Fibroblast of lung (primary cell): ENCODE measurements at regions not wholly inside any gene's neighbourhood (a gene's known extent, or its start where the extent isn't known, plus 50 kb on each side); places are given as distances from the start of the nearest gene placed in this dataset.

Source experiments
- DNase-seq, 2 donors: peaks; one replicate each; pipeline versions ENCODE4 v3.0.0 to v3.0.0-alpha.2; 2010; ENCODE audit warnings: low read depth in 2 of 2
- H2AFZ ChIP-seq: 2 replicates; pipeline ENCODE4 v1.5.1; 2012; ENCODE audit warnings: low read length, control low read depth, inconsistent platforms
- H3K27ac ChIP-seq: 2 replicates; pipeline ENCODE4 v1.5.1; 2011; ENCODE audit warnings: low read length, control low read depth; ENCODE audit not compliant: insufficient read depth
- H3K27me3 ChIP-seq: 2 replicates; pipeline ENCODE4 v1.5.1; 2011; ENCODE audit warnings: mild to moderate bottlenecking, low read length; ENCODE audit not compliant: control insufficient read depth, insufficient read depth
- H3K36me3 ChIP-seq: 2 replicates; pipeline ENCODE4 v1.5.1; 2011; ENCODE audit warnings: low read length; ENCODE audit not compliant: control insufficient read depth, insufficient read depth
- H3K4me1 ChIP-seq: 2 replicates; pipeline ENCODE4 v1.5.1; 2011; ENCODE audit warnings: low read length; ENCODE audit not compliant: control insufficient read depth, insufficient read depth; ENCODE audit errors: extremely low read depth
- H3K4me2 ChIP-seq: 2 replicates; pipeline ENCODE4 v1.5.1; 2011; ENCODE audit warnings: low read length, control low read depth; ENCODE audit not compliant: insufficient read depth; ENCODE audit errors: extremely low read depth
- H3K4me3 ChIP-seq, 4 experiments: fragments of 200-600 bp in 1 of 4; sonication (generic) in 1 of 4; replicated peaks in 1 of 4; 2 replicates each; pipeline ENCODE4 v1.5.1; 2011 to 2016; ENCODE audit warnings: low read length in 4 of 4, low read depth in 3 of 4, mild to moderate bottlenecking in 3 of 4, control low read depth in 2 of 4, inconsistent platforms in 1 of 4, mixed read lengths in 1 of 4; ENCODE audit not compliant: insufficient read depth in 1 of 4; ENCODE audit errors: control extremely low read depth in 1 of 4
- H3K79me2 ChIP-seq: 2 replicates; pipeline ENCODE4 v1.5.1; 2012; ENCODE audit warnings: mild to moderate bottlenecking, low read length, inconsistent platforms; ENCODE audit not compliant: control insufficient read depth, insufficient read depth
- H3K9ac ChIP-seq: 2 replicates; pipeline ENCODE4 v1.5.1; 2011; ENCODE audit warnings: mild to moderate bottlenecking, low read length, control low read depth; ENCODE audit not compliant: insufficient read depth
- H3K9me3 ChIP-seq: 2 replicates; pipeline ENCODE4 v1.5.1; 2012; ENCODE audit warnings: low read depth, low read length; ENCODE audit not compliant: control insufficient read depth, insufficient read depth
- H4K20me1 ChIP-seq: 2 replicates; pipeline ENCODE4 v1.5.1; 2011; ENCODE audit warnings: low read length; ENCODE audit not compliant: control insufficient read depth, insufficient read depth; ENCODE audit errors: extremely low read depth
- EZH2 ChIP-seq: IDR thresholded peaks from 2 replicates; pipeline ENCODE4 v1.5.1; 2012; ENCODE audit warnings: low read length, control low read depth, mild to moderate bottlenecking; ENCODE audit errors: missing control alignments
- TF ChIP-seq, protein P1 (sequence below), 2 donors: IDR thresholded peaks in 1 of 2; conservative IDR thresholded peaks in 1 of 2; 1 replicate in 1 of 2; 2 replicates in 1 of 2; pipeline ENCODE4 v1.5.1; 2011 to 2012; ENCODE audit warnings: low read length in 2 of 2, control low read depth in 1 of 2, inconsistent platforms in 1 of 2, low read depth in 1 of 2, mild to moderate bottlenecking in 1 of 2

- Histone ChIP-seq H3K9ac (no peak overlapping the region), H4K20me1 (no peaks in the 10 kb centered on the region), H3K4me1 (peaks cover 7% of the 10 kb centered on the region), H2AFZ (no peak overlapping the region), H3K27ac (no peak overlapping the region), H3K36me3 (no peaks in the 10 kb centered on the region), H3K9me3 (no peaks in the 10 kb centered on the region), H3K27me3 (no peaks in the 10 kb centered on the region), H3K4me2 (no peak overlapping the region), H3K79me2 (no peaks in the 10 kb centered on the region), H3K4me3 (no peak overlapping the region)
- peak; percentile 91 to 94 for DNase-seq
- no peak for TF ChIP-seq EZH2
- TF ChIP-seq, protein P1, sequence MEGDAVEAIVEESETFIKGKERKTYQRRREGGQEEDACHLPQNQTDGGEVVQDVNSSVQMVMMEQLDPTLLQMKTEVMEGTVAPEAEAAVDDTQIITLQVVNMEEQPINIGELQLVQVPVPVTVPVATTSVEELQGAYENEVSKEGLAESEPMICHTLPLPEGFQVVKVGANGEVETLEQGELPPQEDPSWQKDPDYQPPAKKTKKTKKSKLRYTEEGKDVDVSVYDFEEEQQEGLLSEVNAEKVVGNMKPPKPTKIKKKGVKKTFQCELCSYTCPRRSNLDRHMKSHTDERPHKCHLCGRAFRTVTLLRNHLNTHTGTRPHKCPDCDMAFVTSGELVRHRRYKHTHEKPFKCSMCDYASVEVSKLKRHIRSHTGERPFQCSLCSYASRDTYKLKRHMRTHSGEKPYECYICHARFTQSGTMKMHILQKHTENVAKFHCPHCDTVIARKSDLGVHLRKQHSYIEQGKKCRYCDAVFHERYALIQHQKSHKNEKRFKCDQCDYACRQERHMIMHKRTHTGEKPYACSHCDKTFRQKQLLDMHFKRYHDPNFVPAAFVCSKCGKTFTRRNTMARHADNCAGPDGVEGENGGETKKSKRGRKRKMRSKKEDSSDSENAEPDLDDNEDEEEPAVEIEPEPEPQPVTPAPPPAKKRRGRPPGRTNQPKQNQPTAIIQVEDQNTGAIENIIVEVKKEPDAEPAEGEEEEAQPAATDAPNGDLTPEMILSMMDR (conservative IDR thresholded peaks at IDR 0.05 in 1 of 2, IDR thresholded peaks at IDR 0.05 in 1 of 2; ENCODE audit: low read depth in 1 of 2, low read length in 2 of 2) = no peak
These were observed 217.6 kb upstream of the KCNJ16 start for GRCh38 chr17:69857412-69857835.

GRCh38 chr17:69858460-69858859 lies 216.6 kb upstream of the KCNJ16 start:
- no peak for DNase-seq
- no peaks in the 10 kb centered on the region for H4K20me1 ChIP-seq

GRCh38 chr17:69860142-69860680 lies 214.8 kb upstream of the KCNJ16 start:
- Histone ChIP-seq H3K79me2 (no peaks in the 10 kb centered on the region), H3K9me3 (no peaks in the 10 kb centered on the region), H3K27ac (no peak overlapping the region), H3K36me3 (no peaks in the 10 kb centered on the region), H3K4me2 (no peak overlapping the region), H3K4me3 (no peak overlapping the region), H3K27me3 (no peaks in the 10 kb centered on the region), H3K4me1 (peaks cover 5% of the 10 kb centered on the region), H4K20me1 (no peaks in the 10 kb centered on the region), H2AFZ (no peak overlapping the region), H3K9ac (no peak overlapping the region)
- TF ChIP-seq, protein P1 (conservative IDR thresholded peaks at IDR 0.05 in 1 of 2, IDR thresholded peaks at IDR 0.05 in 1 of 2; ENCODE audit: low read depth in 1 of 2, low read length in 2 of 2) = no peak
- TF ChIP-seq EZH2 = no peak
- no peak for DNase-seq

More at GRCh38 chr17:69858460-69858859, 216.6 kb upstream of the KCNJ16 start:
- no peaks in the 10 kb centered on the region for H3K27me3 ChIP-seq
- H3K9me3 ChIP-seq = no peaks in the 10 kb centered on the region
- no peak overlapping the region for H3K9ac ChIP-seq
- H3K79me2 ChIP-seq = no peaks in the 10 kb centered on the region
- H3K36me3 ChIP-seq = no peaks in the 10 kb centered on the region
- no peak overlapping the region for H2AFZ ChIP-seq
- H3K4me3 ChIP-seq = no peak overlapping the region
- no peak overlapping the region for H3K4me2 ChIP-seq
- TF ChIP-seq, protein P1 (conservative IDR thresholded peaks at IDR 0.05 in 1 of 2, IDR thresholded peaks at IDR 0.05 in 1 of 2; ENCODE audit: low read depth in 1 of 2, low read length in 2 of 2) = no peak
- no peak for TF ChIP-seq EZH2
- H3K4me1 ChIP-seq = peaks cover 7% of the 10 kb centered on the region
- no peak overlapping the region for H3K27ac ChIP-seq
